Hepatocyte (in vitro differentiated cells): ENCODE measurements at regions not wholly inside any gene's neighbourhood (a gene's known extent, or its start where the extent isn't known, plus 50 kb on each side); places are given as distances from the start of the nearest gene placed in this dataset.

Experiments
- DNase-seq: peaks from one replicate; pipeline ENCODE4 v3.0.0-alpha.2; 2016; ENCODE audit warnings: low spot score
- H2AFZ ChIP-seq: fragments of 200-600 bp; sonication (generic); 2 replicates; pipeline ENCODE4 v1.6.0; 2016; ENCODE audit warnings: antibody characterized with exemption, mild to moderate bottlenecking
- H3K27ac ChIP-seq: fragments of 200-600 bp; sonication (generic); 2 replicates; pipeline ENCODE4 v1.5.1; 2016; ENCODE audit warnings: mild to moderate bottlenecking
- H3K27me3 ChIP-seq: fragments of 200-600 bp; sonication (generic); 2 replicates; pipeline ENCODE4 v1.6.1; 2016
- H3K36me3 ChIP-seq: fragments of 200-600 bp; sonication (generic); replicated peaks from 2 replicates; pipeline ENCODE4 v1.5.1; 2016; ENCODE audit warnings: low read depth; ENCODE audit not compliant: insufficient read depth
- H3K4me1 ChIP-seq: fragments of 200-600 bp; sonication (generic); 2 replicates; pipeline ENCODE4 v1.5.1; 2016; ENCODE audit warnings: mild to moderate bottlenecking, moderate library complexity; ENCODE audit not compliant: insufficient read depth
- H3K4me2 ChIP-seq: fragments of 200-600 bp; sonication (generic); 2 replicates; pipeline ENCODE4 v1.6.0; 2016
- H3K4me3 ChIP-seq: fragments of 200-600 bp; sonication (generic); 2 replicates; pipeline ENCODE4 v1.5.1; 2016; ENCODE audit warnings: mild to moderate bottlenecking
- H3K79me2 ChIP-seq: fragments of 200-600 bp; sonication (generic); 2 replicates; pipeline ENCODE4 v1.6.0; 2017; ENCODE audit warnings: mild to moderate bottlenecking
- H3K9me2 ChIP-seq: fragments of 200-600 bp; sonication (generic); replicated peaks from 2 replicates; pipeline ENCODE4 v1.6.0; 2017; ENCODE audit warnings: mild to moderate bottlenecking; ENCODE audit not compliant: insufficient read depth
- H3K9me3 ChIP-seq: fragments of 200-600 bp; sonication (generic); 2 replicates; pipeline ENCODE4 v1.5.1; 2016; ENCODE audit warnings: low read depth, mild to moderate bottlenecking
- H4K20me1 ChIP-seq: fragments of 200-600 bp; sonication (generic); 2 replicates; pipeline ENCODE4 v1.6.0; 2016; ENCODE audit warnings: mild to moderate bottlenecking; ENCODE audit not compliant: insufficient read depth, poor library complexity, severe bottlenecking
- EZH2 ChIP-seq: fragments of 200-600 bp; sonication (generic); IDR thresholded peaks from 2 replicates; pipeline ENCODE4 v1.6.1; 2016; ENCODE audit warnings: antibody characterized with exemption, mild to moderate bottlenecking, borderline replicate concordance
- EZH2phosphoT487 ChIP-seq: fragments of 200-600 bp; sonication (generic); IDR thresholded peaks from one replicate; pipeline ENCODE4 v1.6.1; 2018; ENCODE audit warnings: antibody characterized with exemption, mild to moderate bottlenecking, low read depth, moderate library complexity; ENCODE audit not compliant: unreplicated experiment, severe bottlenecking
- whole genome bisulfite sequencing: methylation state at CpG from one replicate; pipeline ENCODE4 v1.1.6; 2016; ENCODE audit warnings: low lambda C conversion rate; ENCODE audit errors: missing lambda C conversion rate; 5-methylcytosine and 5-hydroxymethylcytosine counted together
- TF ChIP-seq, protein P1 (sequence below): fragments of 200-600 bp; sonication (generic); IDR thresholded peaks from 2 replicates; pipeline ENCODE4 v1.5.1; 2016; ENCODE audit warnings: antibody characterized with exemption, mild to moderate bottlenecking; ENCODE audit not compliant: poor library complexity

DNA sequence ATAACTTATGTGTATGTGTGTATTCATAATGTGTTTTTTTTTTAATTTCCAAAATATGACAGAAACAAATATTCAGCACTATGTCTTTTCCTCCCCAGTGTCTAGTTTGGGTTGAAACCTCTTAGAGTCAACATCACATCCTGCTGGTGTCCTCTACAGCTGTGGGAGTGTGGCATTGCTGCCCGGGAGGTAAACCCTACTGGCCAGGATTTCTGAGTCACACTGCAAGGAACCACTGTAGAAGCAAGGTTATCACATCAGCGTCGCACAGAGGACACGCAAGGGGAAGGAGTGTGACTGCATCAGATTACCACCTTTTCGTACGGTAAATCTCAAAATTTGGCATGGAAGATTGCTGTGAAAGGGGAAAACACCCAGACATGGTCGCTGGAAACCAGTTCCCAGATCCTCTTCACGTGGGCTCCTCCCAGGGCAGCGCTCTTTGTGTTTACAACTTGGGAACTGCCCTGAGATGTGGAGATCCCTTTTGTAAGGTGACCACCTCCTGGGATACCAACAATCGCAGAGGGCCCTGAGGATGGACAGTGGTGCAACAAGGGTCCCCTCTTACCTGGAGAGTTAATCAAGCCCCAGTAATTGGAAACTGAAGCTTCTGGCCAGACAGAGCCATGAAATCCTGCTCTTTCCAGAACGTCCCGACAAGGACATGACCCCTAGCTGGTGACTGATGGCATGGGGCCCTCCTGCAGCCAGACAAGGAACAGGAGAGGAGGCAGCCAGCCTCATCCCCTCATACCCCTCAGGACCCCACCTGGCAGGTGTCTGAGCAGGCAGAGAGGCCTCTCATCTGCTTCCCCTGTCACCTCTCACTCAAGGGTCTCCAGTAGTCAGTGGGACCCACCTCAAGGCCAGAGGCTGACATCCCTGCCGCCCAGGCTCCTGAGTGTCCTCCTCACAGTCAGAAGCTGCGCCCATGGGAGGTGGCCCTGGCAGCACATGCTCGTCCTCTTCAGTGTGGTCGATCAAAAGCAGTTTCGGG lies 194.7 kb downstream of the MED10 start:
- H2AFZ ChIP-seq = no peak overlapping the region
- H3K4me1 ChIP-seq = no peaks in the 10 kb centered on the region
- no peaks in the 10 kb centered on the region for H4K20me1 ChIP-seq
- no peak for DNase-seq
- no peak for TF ChIP-seq EZH2
- no peaks in the 10 kb centered on the region for H3K79me2 ChIP-seq
- no peak overlapping the region for H3K4me2 ChIP-seq
- no peak overlapping the region for H3K27ac ChIP-seq
- H3K36me3 ChIP-seq = no peaks in the 10 kb centered on the region
- H3K9me3 ChIP-seq = no peaks in the 10 kb centered on the region
- no peaks in the 10 kb centered on the region for H3K9me2 ChIP-seq
- no peaks in the 10 kb centered on the region for H3K27me3 ChIP-seq
- WGBS = 79% methylated on average over 17 of the region's 17 CpGs
- H3K4me3 ChIP-seq = no peak overlapping the region

- H2AFZ ChIP-seq = no peak overlapping the region
- H3K79me2 ChIP-seq = no peaks in the 10 kb centered on the region
- no peaks in the 10 kb centered on the region for H3K4me1 ChIP-seq
- no peak for TF ChIP-seq EZH2phosphoT487
- H3K27me3 ChIP-seq = no peaks in the 10 kb centered on the region
- no peaks in the 10 kb centered on the region for H4K20me1 ChIP-seq
- H3K4me3 ChIP-seq = no peak overlapping the region
- no peak overlapping the region for H3K4me2 ChIP-seq
- no peaks in the 10 kb centered on the region for H3K9me2 ChIP-seq
- no peaks in the 10 kb centered on the region for H3K9me3 ChIP-seq
- H3K36me3 ChIP-seq = no peaks in the 10 kb centered on the region
- H3K27ac ChIP-seq = no peak overlapping the region
- DNase-seq = no peak
- WGBS = 90% methylated on average over 21 of the region's 23 CpGs
Measured at GRCh38 chr5:6182271-6182815, 196.0 kb downstream of the MED10 start.

GRCh38 chr5:6181871-6182270 lies 196.5 kb downstream of the MED10 start:
- Histone ChIP-seq H4K20me1 (no peaks in the 10 kb centered on the region), H3K79me2 (no peaks in the 10 kb centered on the region), H3K9me2 (no peaks in the 10 kb centered on the region), H3K27ac (no peak overlapping the region), H3K9me3 (no peaks in the 10 kb centered on the region), H3K36me3 (no peaks in the 10 kb centered on the region), H3K4me3 (no peak overlapping the region), H3K4me1 (no peaks in the 10 kb centered on the region), H2AFZ (no peak overlapping the region), H3K27me3 (no peaks in the 10 kb centered on the region), H3K4me2 (no peak overlapping the region)
- no peak for DNase-seq
- WGBS = 83% methylated on average over 15 of the region's 15 CpGs
- TF ChIP-seq EZH2 = no peak
- TF ChIP-seq, protein P1, sequence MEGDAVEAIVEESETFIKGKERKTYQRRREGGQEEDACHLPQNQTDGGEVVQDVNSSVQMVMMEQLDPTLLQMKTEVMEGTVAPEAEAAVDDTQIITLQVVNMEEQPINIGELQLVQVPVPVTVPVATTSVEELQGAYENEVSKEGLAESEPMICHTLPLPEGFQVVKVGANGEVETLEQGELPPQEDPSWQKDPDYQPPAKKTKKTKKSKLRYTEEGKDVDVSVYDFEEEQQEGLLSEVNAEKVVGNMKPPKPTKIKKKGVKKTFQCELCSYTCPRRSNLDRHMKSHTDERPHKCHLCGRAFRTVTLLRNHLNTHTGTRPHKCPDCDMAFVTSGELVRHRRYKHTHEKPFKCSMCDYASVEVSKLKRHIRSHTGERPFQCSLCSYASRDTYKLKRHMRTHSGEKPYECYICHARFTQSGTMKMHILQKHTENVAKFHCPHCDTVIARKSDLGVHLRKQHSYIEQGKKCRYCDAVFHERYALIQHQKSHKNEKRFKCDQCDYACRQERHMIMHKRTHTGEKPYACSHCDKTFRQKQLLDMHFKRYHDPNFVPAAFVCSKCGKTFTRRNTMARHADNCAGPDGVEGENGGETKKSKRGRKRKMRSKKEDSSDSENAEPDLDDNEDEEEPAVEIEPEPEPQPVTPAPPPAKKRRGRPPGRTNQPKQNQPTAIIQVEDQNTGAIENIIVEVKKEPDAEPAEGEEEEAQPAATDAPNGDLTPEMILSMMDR = no peak
- no peak for TF ChIP-seq EZH2phosphoT487

DNA sequence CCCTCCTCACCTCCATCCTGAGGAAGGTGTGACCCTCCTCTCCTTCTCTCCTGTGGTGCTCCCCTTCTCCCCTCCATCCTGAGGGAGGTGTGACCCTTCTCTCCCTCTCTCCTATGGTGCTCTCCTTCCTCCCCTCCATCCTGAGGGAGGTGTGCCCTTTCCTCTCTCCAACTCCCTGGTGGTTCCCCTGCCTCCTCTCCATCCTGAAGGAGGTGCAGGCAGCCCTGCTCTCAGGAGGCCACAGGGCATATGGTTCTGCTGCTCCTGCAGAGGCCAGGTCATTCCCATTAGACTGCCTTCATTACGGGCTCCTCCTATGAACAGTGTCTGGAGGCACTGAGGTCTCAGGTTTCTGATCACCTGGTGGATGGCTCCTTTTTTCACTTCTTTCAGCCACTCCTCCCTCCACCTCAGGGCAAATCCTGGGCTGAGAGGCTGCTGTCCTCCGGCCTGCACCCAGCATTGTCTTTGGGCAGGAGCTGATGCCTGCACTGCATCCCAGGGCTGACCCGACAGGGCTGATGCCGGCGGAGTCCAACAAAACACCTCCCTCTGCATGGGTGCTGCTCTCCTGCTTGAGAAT lies 197.1 kb downstream of the MED10 start:
- H3K4me2 ChIP-seq = no peak overlapping the region
- no peaks in the 10 kb centered on the region for H3K36me3 ChIP-seq
- WGBS = 49% methylated on average over 5 of the region's 5 CpGs
- no peaks in the 10 kb centered on the region for H3K9me3 ChIP-seq
- no peaks in the 10 kb centered on the region for H3K4me1 ChIP-seq
- H3K9me2 ChIP-seq = no peaks in the 10 kb centered on the region
- no peaks in the 10 kb centered on the region for H3K79me2 ChIP-seq
- no peaks in the 10 kb centered on the region for H4K20me1 ChIP-seq
- no peak for DNase-seq
- no peak overlapping the region for H3K27ac ChIP-seq
- no peaks in the 10 kb centered on the region for H3K27me3 ChIP-seq
- H3K4me3 ChIP-seq = no peak overlapping the region
- no peak overlapping the region for H2AFZ ChIP-seq
- TF ChIP-seq EZH2 (no peak), EZH2phosphoT487 (no peak)
- TF ChIP-seq, protein P1 = no peak
